Calu3 (cell line): ENCODE measurements at regions not wholly inside any gene's neighbourhood (a gene's known extent, or its start where the extent isn't known, plus 50 kb on each side); places are given as distances from the start of the nearest gene placed in this dataset.

Source experiments
- BruUV-seq: library from RNA; stranded (reverse); fragments of 400-500 nt; replicated peaks from 2 replicates; lab custom pipeline; 2021; lab: Mats Ljungman, UMichigan
- CTCF ChIA-PET: fragments of 300-600 bp; sonication (Branson Sonifier 250); formaldehyde crosslinking; loops from one replicate; lab custom pipeline; 2022; ENCODE audit warnings: antibody characterized with exemption; lab: Charles Lee
- DNase-seq: peaks from one replicate; pipeline ENCODE4 v3.0.0; 2022
- H3K27ac Mint-ChIP-seq: one replicate; pipeline ENCODE4 v1.8.0; 2022; ENCODE audit warnings: mixed read lengths; ENCODE audit not compliant: unreplicated experiment
- H3K27me3 Mint-ChIP-seq: one replicate; pipeline ENCODE4 v1.8.0; 2022; ENCODE audit warnings: mixed read lengths; ENCODE audit not compliant: unreplicated experiment
- H3K36me3 Mint-ChIP-seq: one replicate; pipeline ENCODE4 v1.8.0; 2022; ENCODE audit warnings: mild to moderate bottlenecking, moderate library complexity, mixed read lengths; ENCODE audit not compliant: insufficient read depth, unreplicated experiment
- H3K4me1 Mint-ChIP-seq: one replicate; pipeline ENCODE4 v1.8.0; 2022; ENCODE audit warnings: mild to moderate bottlenecking, low read depth, mixed read lengths; ENCODE audit not compliant: unreplicated experiment
- H3K4me3 Mint-ChIP-seq: one replicate; pipeline ENCODE4 v1.8.0; 2022; ENCODE audit warnings: mild to moderate bottlenecking, low read depth, moderate library complexity, mixed read lengths; ENCODE audit not compliant: unreplicated experiment
- H3K9me3 Mint-ChIP-seq: one replicate; pipeline ENCODE4 v1.8.0; 2022; ENCODE audit warnings: low read depth, mixed read lengths; ENCODE audit not compliant: unreplicated experiment
- CTCF ChIP-seq: fragments of 200-600 bp; IDR thresholded peaks from one replicate; pipeline ENCODE4 v1.8.0; 2022; ENCODE audit warnings: antibody characterized with exemption; ENCODE audit not compliant: unreplicated experiment
- intact Hi-C: fragments of 100-400 bp; cut with micrococcal nuclease; formaldehyde crosslinking; loops from one replicate; pipeline ENCODE4 v1.10.0; 2022; ENCODE audit not compliant: unreplicated experiment

DNA sequence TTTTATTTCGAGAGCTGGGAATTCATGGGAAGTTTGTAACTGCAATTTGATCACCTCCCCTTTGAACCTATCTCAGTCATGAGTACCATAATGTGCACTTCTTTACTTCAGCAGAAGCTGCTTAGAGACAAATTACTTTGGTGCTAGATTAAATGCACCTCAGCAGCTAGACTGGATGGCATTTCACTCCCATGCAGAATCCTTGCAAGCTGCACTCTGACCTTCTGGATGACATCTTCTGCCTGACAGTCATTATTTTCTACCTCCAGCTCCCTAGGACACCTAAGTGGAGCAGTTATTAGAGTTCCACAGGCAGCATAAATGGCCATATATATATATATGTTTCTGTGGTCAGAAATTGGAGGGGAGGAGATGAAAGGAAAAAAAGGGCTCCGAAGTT lies 366.0 kb upstream of the TMPRSS15 start:
- no peak overlapping the region for H3K27ac Mint-ChIP-seq
- no peak for TF ChIP-seq CTCF
- no peak overlapping the region for H3K4me3 Mint-ChIP-seq
- no peaks in the 10 kb centered on the region for H3K27me3 Mint-ChIP-seq
- CTCF ChIA-PET = no interaction called here
- intact Hi-C loops = no loop called here
- no TSS peak for BruUV-seq
- no peak for DNase-seq
- H3K9me3 Mint-ChIP-seq = peaks cover 5% of the 10 kb centered on the region
- no peaks in the 10 kb centered on the region for H3K36me3 Mint-ChIP-seq
- H3K4me1 Mint-ChIP-seq = no peaks in the 10 kb centered on the region

GRCh38 chr21:18771845-18772380 lies 368.3 kb upstream of the TMPRSS15 start:
- no peak for DNase-seq
- Mint-ChIP-seq H3K36me3 (no peaks in the 10 kb centered on the region), H3K4me3 (no peak overlapping the region), H3K9me3 (peaks cover 2% of the 10 kb centered on the region), H3K27ac (no peak overlapping the region), H3K4me1 (no peaks in the 10 kb centered on the region), H3K27me3 (no peaks in the 10 kb centered on the region)
- intact Hi-C loops = no loop called here
- TF ChIP-seq CTCF = no peak
- CTCF ChIA-PET = interaction anchor here (0.8 kb wide), 1 partner anchor 867 kb away, joined by 3 read pairs; no protein-coding TSS in a partner anchor
- BruUV-seq = no TSS peak

DNA sequence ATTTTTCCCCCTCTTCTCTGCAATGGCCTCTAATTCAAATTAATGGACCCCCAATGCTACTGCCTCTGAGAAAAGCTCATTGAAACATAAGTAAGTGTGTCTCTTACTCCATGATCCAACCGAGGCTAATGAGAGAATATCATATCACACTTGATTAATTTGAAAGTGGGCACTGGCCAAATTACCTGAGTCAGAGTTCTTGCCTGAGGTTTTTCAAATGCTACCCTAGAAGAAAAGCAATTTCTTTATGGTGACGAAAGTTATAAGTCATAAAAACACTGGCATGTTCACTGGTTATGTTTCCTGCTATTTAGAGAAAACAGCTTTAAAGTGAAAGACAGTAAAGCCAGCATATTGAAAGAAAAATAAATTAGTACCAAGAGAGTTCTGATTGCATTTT lies 368.8 kb upstream of the TMPRSS15 start:
- intact Hi-C loops = no loop called here
- Mint-ChIP-seq H3K4me3 (no peak overlapping the region), H3K9me3 (peaks cover 2% of the 10 kb centered on the region), H3K27ac (no peak overlapping the region), H3K4me1 (no peaks in the 10 kb centered on the region), H3K27me3 (no peaks in the 10 kb centered on the region), H3K36me3 (no peaks in the 10 kb centered on the region)
- BruUV-seq = no TSS peak
- TF ChIP-seq CTCF = no peak
- CTCF ChIA-PET = interaction anchor here (0.8 kb wide), 1 partner anchor 866 kb away, joined by 3 read pairs; no protein-coding TSS in a partner anchor
- DNase-seq = no peak

GRCh38 chr21:18772897-18773296 lies 369.3 kb upstream of the TMPRSS15 start:
- Mint-ChIP-seq H3K4me1 (no peaks in the 10 kb centered on the region), H3K4me3 (no peak overlapping the region), H3K27ac (no peak overlapping the region), H3K9me3 (peaks cover 2% of the 10 kb centered on the region), H3K27me3 (no peaks in the 10 kb centered on the region), H3K36me3 (no peaks in the 10 kb centered on the region)
- intact Hi-C loops = no loop called here
- CTCF ChIA-PET = interaction anchor here (0.8 kb wide), 1 partner anchor 866 kb away, joined by 3 read pairs; no protein-coding TSS in a partner anchor
- no peak for TF ChIP-seq CTCF
- no TSS peak for BruUV-seq
- no peak for DNase-seq
